ENCODE measurements at regions not wholly inside any gene's neighbourhood (a gene's known extent, or its start where the extent isn't known, plus 50 kb on each side); places are given as distances from the start of the nearest gene placed in this dataset.

DNA sequence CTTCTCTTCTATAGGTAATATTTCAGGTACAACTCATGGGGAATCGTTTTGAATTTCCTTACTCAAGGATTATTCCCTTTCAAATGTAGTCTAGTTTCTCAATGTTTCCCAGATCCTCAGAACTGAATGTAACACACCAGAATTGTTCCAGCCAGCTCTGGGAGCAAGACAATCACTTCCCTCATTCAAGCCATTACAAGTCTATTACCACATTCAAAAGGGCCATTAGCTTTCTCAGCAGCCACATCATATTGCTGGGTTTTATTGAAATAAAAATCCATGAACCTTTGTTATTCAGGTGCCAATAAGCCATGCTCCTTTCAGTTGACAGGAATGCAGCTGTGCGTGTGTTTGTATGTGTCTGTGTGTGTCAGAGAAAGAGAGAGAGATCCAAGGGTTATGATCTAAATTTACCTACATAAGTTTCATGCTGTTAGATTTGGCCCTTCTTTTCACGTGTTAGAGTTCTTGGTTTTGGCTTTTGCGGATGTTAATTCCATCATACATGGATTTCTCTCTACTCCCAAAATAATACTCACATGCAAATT, 357.7 kb downstream of the BCAT1 start:
- no peaks in the 10 kb centered on the region for H4K20me1 ChIP-seq (replicated peaks; ENCODE audit: control insufficient read depth, insufficient read depth, low read length)
- H3K4me3 ChIP-seq, result no peak overlapping the region
- no peak overlapping the region for H3K27ac ChIP-seq (ENCODE audit: extremely low read depth, low read depth, low read length)
- ChIA-PET POLR2A (no interaction called here), CTCF (ENCODE audit: low intra/inter-chr PET ratio) (no interaction called here)
- FAIRE-seq, result no peak
- H3K27me3 ChIP-seq (ENCODE audit: control insufficient read depth in 2 of 2, insufficient read depth in 2 of 2, low read length in 2 of 2), result no peaks in the 10 kb centered on the region
- H3K79me2 ChIP-seq (ENCODE audit: control insufficient read depth, insufficient read depth, low read length), result no peaks in the 10 kb centered on the region
- H3K9ac ChIP-seq (ENCODE audit: insufficient read depth in 1 of 2, low read depth in 2 of 2, low read length in 2 of 2), result no peak overlapping the region
- intact Hi-C loops (cut with micrococcal nuclease), result no loop called here
- DNase-seq (ENCODE audit: extremely low read depth in 1 of 4, low spot score in 3 of 4), result no peak
- no peaks in the 10 kb centered on the region for H3K9me3 ChIP-seq (replicated peaks; ENCODE audit: control insufficient read depth, insufficient read depth, low read depth, low read length)
- H3K9me1 ChIP-seq (ENCODE audit: control insufficient read depth, insufficient read depth, low read length), result no peaks in the 10 kb centered on the region
- H3K4me2 ChIP-seq (ENCODE audit: insufficient read depth, low read length), result no peak overlapping the region
- BruUV-seq (replicated peaks), result no TSS peak
- WGBS (ENCODE audit: insufficient coverage, low coverage, missing lambda C conversion rate), result 3% methylated on average over 4 of the region's 4 CpGs
- no peak overlapping the region for H2AFZ ChIP-seq (ENCODE audit: low read depth, low read length)
- in situ Hi-C loops (cut with MboI), result loop anchor here (10.0 kb wide), 1 partner anchor 184 kb away; no protein-coding TSS in a partner anchor
- no peaks in the 10 kb centered on the region for H3K4me1 ChIP-seq (replicated peaks in 1 of 2; ENCODE audit: control insufficient read depth in 2 of 2, insufficient read depth in 2 of 2, low read length in 2 of 2)
- ATAC-seq, result no peak
- H3K36me3 ChIP-seq (ENCODE audit: control insufficient read depth, insufficient read depth, low read length), result no peaks in the 10 kb centered on the region
- no peak for TF ChIP-seq SMARCE1 (IDR thresholded peaks at IDR 0.05)
- TF ChIP-seq, protein P1, sequence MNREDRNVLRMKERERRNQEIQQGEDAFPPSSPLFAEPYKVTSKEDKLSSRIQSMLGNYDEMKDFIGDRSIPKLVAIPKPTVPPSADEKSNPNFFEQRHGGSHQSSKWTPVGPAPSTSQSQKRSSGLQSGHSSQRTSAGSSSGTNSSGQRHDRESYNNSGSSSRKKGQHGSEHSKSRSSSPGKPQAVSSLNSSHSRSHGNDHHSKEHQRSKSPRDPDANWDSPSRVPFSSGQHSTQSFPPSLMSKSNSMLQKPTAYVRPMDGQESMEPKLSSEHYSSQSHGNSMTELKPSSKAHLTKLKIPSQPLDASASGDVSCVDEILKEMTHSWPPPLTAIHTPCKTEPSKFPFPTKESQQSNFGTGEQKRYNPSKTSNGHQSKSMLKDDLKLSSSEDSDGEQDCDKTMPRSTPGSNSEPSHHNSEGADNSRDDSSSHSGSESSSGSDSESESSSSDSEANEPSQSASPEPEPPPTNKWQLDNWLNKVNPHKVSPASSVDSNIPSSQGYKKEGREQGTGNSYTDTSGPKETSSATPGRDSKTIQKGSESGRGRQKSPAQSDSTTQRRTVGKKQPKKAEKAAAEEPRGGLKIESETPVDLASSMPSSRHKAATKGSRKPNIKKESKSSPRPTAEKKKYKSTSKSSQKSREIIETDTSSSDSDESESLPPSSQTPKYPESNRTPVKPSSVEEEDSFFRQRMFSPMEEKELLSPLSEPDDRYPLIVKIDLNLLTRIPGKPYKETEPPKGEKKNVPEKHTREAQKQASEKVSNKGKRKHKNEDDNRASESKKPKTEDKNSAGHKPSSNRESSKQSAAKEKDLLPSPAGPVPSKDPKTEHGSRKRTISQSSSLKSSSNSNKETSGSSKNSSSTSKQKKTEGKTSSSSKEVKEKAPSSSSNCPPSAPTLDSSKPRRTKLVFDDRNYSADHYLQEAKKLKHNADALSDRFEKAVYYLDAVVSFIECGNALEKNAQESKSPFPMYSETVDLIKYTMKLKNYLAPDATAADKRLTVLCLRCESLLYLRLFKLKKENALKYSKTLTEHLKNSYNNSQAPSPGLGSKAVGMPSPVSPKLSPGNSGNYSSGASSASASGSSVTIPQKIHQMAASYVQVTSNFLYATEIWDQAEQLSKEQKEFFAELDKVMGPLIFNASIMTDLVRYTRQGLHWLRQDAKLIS (CRISPR knock-in tag; IDR thresholded peaks at IDR 0.05), result no peak
- TF ChIP-seq XRCC3 (IDR thresholded peaks at IDR 0.05), result no peak
- TF ChIP-seq PHF20 (IDR thresholded peaks at IDR 0.05; ENCODE audit: partially characterized antibody), result no peak
- TF ChIP-seq, protein P2, sequence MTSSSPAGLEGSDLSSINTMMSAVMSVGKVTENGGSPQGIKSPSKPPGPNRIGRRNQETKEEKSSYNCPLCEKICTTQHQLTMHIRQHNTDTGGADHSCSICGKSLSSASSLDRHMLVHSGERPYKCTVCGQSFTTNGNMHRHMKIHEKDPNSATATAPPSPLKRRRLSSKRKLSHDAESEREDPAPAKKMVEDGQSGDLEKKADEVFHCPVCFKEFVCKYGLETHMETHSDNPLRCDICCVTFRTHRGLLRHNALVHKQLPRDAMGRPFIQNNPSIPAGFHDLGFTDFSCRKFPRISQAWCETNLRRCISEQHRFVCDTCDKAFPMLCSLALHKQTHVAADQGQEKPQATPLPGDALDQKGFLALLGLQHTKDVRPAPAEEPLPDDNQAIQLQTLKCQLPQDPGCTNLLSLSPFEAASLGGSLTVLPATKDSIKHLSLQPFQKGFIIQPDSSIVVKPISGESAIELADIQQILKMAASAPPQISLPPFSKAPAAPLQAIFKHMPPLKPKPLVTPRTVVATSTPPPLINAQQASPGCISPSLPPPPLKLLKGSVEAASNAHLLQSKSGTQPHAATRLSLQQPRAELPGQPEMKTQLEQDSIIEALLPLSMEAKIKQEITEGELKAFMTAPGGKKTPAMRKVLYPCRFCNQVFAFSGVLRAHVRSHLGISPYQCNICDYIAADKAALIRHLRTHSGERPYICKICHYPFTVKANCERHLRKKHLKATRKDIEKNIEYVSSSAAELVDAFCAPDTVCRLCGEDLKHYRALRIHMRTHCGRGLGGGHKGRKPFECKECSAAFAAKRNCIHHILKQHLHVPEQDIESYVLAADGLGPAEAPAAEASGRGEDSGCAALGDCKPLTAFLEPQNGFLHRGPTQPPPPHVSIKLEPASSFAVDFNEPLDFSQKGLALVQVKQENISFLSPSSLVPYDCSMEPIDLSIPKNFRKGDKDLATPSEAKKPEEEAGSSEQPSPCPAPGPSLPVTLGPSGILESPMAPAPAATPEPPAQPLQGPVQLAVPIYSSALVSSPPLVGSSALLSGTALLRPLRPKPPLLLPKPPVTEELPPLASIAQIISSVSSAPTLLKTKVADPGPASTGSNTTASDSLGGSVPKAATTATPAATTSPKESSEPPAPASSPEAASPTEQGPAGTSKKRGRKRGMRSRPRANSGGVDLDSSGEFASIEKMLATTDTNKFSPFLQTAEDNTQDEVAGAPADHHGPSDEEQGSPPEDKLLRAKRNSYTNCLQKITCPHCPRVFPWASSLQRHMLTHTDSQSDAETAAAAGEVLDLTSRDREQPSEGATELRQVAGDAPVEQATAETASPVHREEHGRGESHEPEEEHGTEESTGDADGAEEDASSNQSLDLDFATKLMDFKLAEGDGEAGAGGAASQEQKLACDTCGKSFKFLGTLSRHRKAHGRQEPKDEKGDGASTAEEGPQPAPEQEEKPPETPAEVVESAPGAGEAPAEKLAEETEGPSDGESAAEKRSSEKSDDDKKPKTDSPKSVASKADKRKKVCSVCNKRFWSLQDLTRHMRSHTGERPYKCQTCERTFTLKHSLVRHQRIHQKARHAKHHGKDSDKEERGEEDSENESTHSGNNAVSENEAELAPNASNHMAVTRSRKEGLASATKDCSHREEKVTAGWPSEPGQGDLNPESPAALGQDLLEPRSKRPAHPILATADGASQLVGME (CRISPR knock-in tag; IDR thresholded peaks at IDR 0.05), result no peak
- TF ChIP-seq, protein P3, sequence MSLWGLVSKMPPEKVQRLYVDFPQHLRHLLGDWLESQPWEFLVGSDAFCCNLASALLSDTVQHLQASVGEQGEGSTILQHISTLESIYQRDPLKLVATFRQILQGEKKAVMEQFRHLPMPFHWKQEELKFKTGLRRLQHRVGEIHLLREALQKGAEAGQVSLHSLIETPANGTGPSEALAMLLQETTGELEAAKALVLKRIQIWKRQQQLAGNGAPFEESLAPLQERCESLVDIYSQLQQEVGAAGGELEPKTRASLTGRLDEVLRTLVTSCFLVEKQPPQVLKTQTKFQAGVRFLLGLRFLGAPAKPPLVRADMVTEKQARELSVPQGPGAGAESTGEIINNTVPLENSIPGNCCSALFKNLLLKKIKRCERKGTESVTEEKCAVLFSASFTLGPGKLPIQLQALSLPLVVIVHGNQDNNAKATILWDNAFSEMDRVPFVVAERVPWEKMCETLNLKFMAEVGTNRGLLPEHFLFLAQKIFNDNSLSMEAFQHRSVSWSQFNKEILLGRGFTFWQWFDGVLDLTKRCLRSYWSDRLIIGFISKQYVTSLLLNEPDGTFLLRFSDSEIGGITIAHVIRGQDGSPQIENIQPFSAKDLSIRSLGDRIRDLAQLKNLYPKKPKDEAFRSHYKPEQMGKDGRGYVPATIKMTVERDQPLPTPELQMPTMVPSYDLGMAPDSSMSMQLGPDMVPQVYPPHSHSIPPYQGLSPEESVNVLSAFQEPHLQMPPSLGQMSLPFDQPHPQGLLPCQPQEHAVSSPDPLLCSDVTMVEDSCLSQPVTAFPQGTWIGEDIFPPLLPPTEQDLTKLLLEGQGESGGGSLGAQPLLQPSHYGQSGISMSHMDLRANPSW (CRISPR knock-in tag; IDR thresholded peaks at IDR 0.05), result no peak
- no peak for TF ChIP-seq NCOR1 (IDR thresholded peaks at IDR 0.05)
- TF ChIP-seq, protein P4, sequence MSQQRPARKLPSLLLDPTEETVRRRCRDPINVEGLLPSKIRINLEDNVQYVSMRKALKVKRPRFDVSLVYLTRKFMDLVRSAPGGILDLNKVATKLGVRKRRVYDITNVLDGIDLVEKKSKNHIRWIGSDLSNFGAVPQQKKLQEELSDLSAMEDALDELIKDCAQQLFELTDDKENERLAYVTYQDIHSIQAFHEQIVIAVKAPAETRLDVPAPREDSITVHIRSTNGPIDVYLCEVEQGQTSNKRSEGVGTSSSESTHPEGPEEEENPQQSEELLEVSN (IDR thresholded peaks at IDR 0.05; ENCODE audit: borderline replicate concordance in 1 of 2, extremely low read depth in 1 of 2, insufficient read depth in 1 of 2, insufficient read length in 1 of 2, low read depth in 1 of 2, low read length in 1 of 2, poor library complexity in 1 of 2, severe bottlenecking in 1 of 2), result no peak
